ENCODE measurements at regions not wholly inside any gene's neighbourhood (a gene's known extent, or its start where the extent isn't known, plus 50 kb on each side); places are given as distances from the start of the nearest gene placed in this dataset.
"Not testable (repeated sequence)": the region's sequence is repeated elsewhere in the genome, so short reads cannot be mapped to it uniquely, and the experiment has no call there.

GRCh38 chr10:28879875-28880682, 202.8 kb downstream of the BAMBI start:
- Histone ChIP-seq H3K4me1 (ENCODE audit: control insufficient read depth, insufficient read depth, low read length, unreplicated experiment) (no peaks in the 10 kb centered on the region), H3K4me3 (ENCODE audit: low read depth, low read length) (no peak overlapping the region), H2AFZ (ENCODE audit: low read length, unreplicated experiment) (no peak overlapping the region), H3K79me2 (ENCODE audit: control insufficient read depth, insufficient read depth, low read length, unreplicated experiment) (no peaks in the 10 kb centered on the region), H3K27ac (ENCODE audit: low read depth, low read length) (no peak overlapping the region), H3K36me3 (ENCODE audit: insufficient read depth, low read length) (no peaks in the 10 kb centered on the region), H3K27me3 (ENCODE audit: insufficient read depth, low read length) (no peaks in the 10 kb centered on the region)

- Histone ChIP-seq H3K36me3 (ENCODE audit: insufficient read depth, low read length) (no peaks in the 10 kb centered on the region), H3K79me2 (ENCODE audit: control insufficient read depth, insufficient read depth, low read length, unreplicated experiment) (no peaks in the 10 kb centered on the region), H2AFZ (ENCODE audit: low read length, unreplicated experiment) (no peak overlapping the region), H3K4me1 (ENCODE audit: control insufficient read depth, insufficient read depth, low read length, unreplicated experiment) (no peaks in the 10 kb centered on the region), H3K27me3 (ENCODE audit: insufficient read depth, low read length) (no peaks in the 10 kb centered on the region), H3K4me3 (ENCODE audit: low read depth, low read length) (no peak overlapping the region), H3K27ac (ENCODE audit: low read depth, low read length) (no peak overlapping the region)
Observed at GRCh38 chr10:28880683-28880950, 203.3 kb downstream of the BAMBI start.

GRCh38 chr10:28881171-28881882, 204.0 kb downstream of the BAMBI start:
- Histone ChIP-seq H3K27ac (ENCODE audit: low read depth, low read length) (no peak overlapping the region), H2AFZ (ENCODE audit: low read length, unreplicated experiment) (no peak overlapping the region), H3K4me1 (ENCODE audit: control insufficient read depth, insufficient read depth, low read length, unreplicated experiment) (no peaks in the 10 kb centered on the region)

GRCh38 chr10:28883741-28884423, 206.6 kb downstream of the BAMBI start:
- Histone ChIP-seq H3K79me2 (ENCODE audit: control insufficient read depth, insufficient read depth, low read length, unreplicated experiment) (no peaks in the 10 kb centered on the region), H2AFZ (ENCODE audit: low read length, unreplicated experiment) (no peak overlapping the region), H3K27ac (ENCODE audit: low read depth, low read length) (no peak overlapping the region), H3K4me1 (ENCODE audit: control insufficient read depth, insufficient read depth, low read length, unreplicated experiment) (no peaks in the 10 kb centered on the region), H3K4me3 (ENCODE audit: low read depth, low read length) (no peak overlapping the region), H3K36me3 (ENCODE audit: insufficient read depth, low read length) (no peaks in the 10 kb centered on the region), H3K27me3 (ENCODE audit: insufficient read depth, low read length) (no peaks in the 10 kb centered on the region)

More at GRCh38 chr10:28881171-28881882, 204.0 kb downstream of the BAMBI start:
- Histone ChIP-seq H3K36me3 (ENCODE audit: insufficient read depth, low read length) (no peaks in the 10 kb centered on the region), H3K4me3 (ENCODE audit: low read depth, low read length) (no peak overlapping the region), H3K27me3 (ENCODE audit: insufficient read depth, low read length) (no peaks in the 10 kb centered on the region), H3K79me2 (ENCODE audit: control insufficient read depth, insufficient read depth, low read length, unreplicated experiment) (no peaks in the 10 kb centered on the region)

- no peak overlapping the region for H2AFZ ChIP-seq (ENCODE audit: low read length, unreplicated experiment)
- H3K27me3 ChIP-seq (ENCODE audit: insufficient read depth, low read length), result no peaks in the 10 kb centered on the region
- no peaks in the 10 kb centered on the region for H3K79me2 ChIP-seq (ENCODE audit: control insufficient read depth, insufficient read depth, low read length, unreplicated experiment)
- no peaks in the 10 kb centered on the region for H3K36me3 ChIP-seq (ENCODE audit: insufficient read depth, low read length)
- H3K4me1 ChIP-seq (ENCODE audit: control insufficient read depth, insufficient read depth, low read length, unreplicated experiment), result peaks cover 4% of the 10 kb centered on the region
- H3K27ac ChIP-seq (ENCODE audit: low read depth, low read length), result no peak overlapping the region
- H3K4me3 ChIP-seq (ENCODE audit: low read depth, low read length), result no peak overlapping the region
Observed at GRCh38 chr10:28890121-28890950, 213.0 kb downstream of the BAMBI start.

GRCh38 chr10:28891058-28891713, 213.9 kb downstream of the BAMBI start:
- Histone ChIP-seq H3K27me3 (ENCODE audit: insufficient read depth, low read length) (no peaks in the 10 kb centered on the region), H3K4me1 (ENCODE audit: control insufficient read depth, insufficient read depth, low read length, unreplicated experiment) (peaks cover 4% of the 10 kb centered on the region), H2AFZ (ENCODE audit: low read length, unreplicated experiment) (no peak overlapping the region), H3K36me3 (ENCODE audit: insufficient read depth, low read length) (no peaks in the 10 kb centered on the region), H3K79me2 (ENCODE audit: control insufficient read depth, insufficient read depth, low read length, unreplicated experiment) (no peaks in the 10 kb centered on the region), H3K4me3 (ENCODE audit: low read depth, low read length) (no peak overlapping the region), H3K27ac (ENCODE audit: low read depth, low read length) (no peak overlapping the region)

- H3K4me1 ChIP-seq (ENCODE audit: control insufficient read depth, insufficient read depth, low read length, unreplicated experiment), result peaks cover 4% of the 10 kb centered on the region
- no peak overlapping the region for H2AFZ ChIP-seq (ENCODE audit: low read length, unreplicated experiment)
- H3K27ac ChIP-seq (ENCODE audit: low read depth, low read length), result no peak overlapping the region
Observed at GRCh38 chr10:28892818-28893547, 215.7 kb downstream of the BAMBI start.

GRCh38 chr10:28894146-28894545, 216.8 kb downstream of the BAMBI start:
- Histone ChIP-seq H3K4me3 (ENCODE audit: low read depth, low read length) (no peak overlapping the region), H3K27ac (ENCODE audit: low read depth, low read length) (no peak overlapping the region)

More at GRCh38 chr10:28892818-28893547, 215.7 kb downstream of the BAMBI start:
- no peaks in the 10 kb centered on the region for H3K79me2 ChIP-seq (ENCODE audit: control insufficient read depth, insufficient read depth, low read length, unreplicated experiment)
- no peaks in the 10 kb centered on the region for H3K36me3 ChIP-seq (ENCODE audit: insufficient read depth, low read length)
- no peak overlapping the region for H3K4me3 ChIP-seq (ENCODE audit: low read depth, low read length)
- H3K27me3 ChIP-seq (ENCODE audit: insufficient read depth, low read length), result no peaks in the 10 kb centered on the region

GRCh38 chr10:28895671-28896070, 218.3 kb downstream of the BAMBI start:
- H3K79me2 ChIP-seq (ENCODE audit: control insufficient read depth, insufficient read depth, low read length, unreplicated experiment); H3K4me3 ChIP-seq (ENCODE audit: low read depth, low read length); H2AFZ ChIP-seq (ENCODE audit: low read length, unreplicated experiment); H3K27ac ChIP-seq (ENCODE audit: low read depth, low read length); H3K4me1 ChIP-seq (ENCODE audit: control insufficient read depth, insufficient read depth, low read length, unreplicated experiment); H3K36me3 ChIP-seq (ENCODE audit: insufficient read depth, low read length); H3K27me3 ChIP-seq (ENCODE audit: insufficient read depth, low read length): not testable (repeated sequence)

More at GRCh38 chr10:28894146-28894545, 216.8 kb downstream of the BAMBI start:
- no peaks in the 10 kb centered on the region for H3K79me2 ChIP-seq (ENCODE audit: control insufficient read depth, insufficient read depth, low read length, unreplicated experiment)
- H3K36me3 ChIP-seq (ENCODE audit: insufficient read depth, low read length), result no peaks in the 10 kb centered on the region
- no peaks in the 10 kb centered on the region for H3K27me3 ChIP-seq (ENCODE audit: insufficient read depth, low read length)
- H3K4me1 ChIP-seq (ENCODE audit: control insufficient read depth, insufficient read depth, low read length, unreplicated experiment), result peaks cover 4% of the 10 kb centered on the region
- H2AFZ ChIP-seq (ENCODE audit: low read length, unreplicated experiment), result no peak overlapping the region

Measured in ACC112 (cell line).